Fibroblast of skin of right quadriceps (primary cell): ENCODE measurements at regions not wholly inside any gene's neighbourhood (a gene's known extent, or its start where the extent isn't known, plus 50 kb on each side); places are given as distances from the start of the nearest gene placed in this dataset.

Experiments
- DNase-seq: peaks from one replicate; pipeline ENCODE4 v3.0.0-alpha.2; 2013

GRCh38 chr4:147056940-147057610, 111.4 kb upstream of the TTC29 start:
- no peak for DNase-seq

GRCh38 chr4:147057611-147058190, 112.0 kb upstream of the TTC29 start:
- no peak for DNase-seq

GRCh38 chr4:147059064-147059731, 113.5 kb upstream of the TTC29 start:
- DNase-seq = no peak

GRCh38 chr4:147060151-147060931, 114.7 kb upstream of the TTC29 start:
- DNase-seq = peak; percentile 95

- DNase-seq = no peak
Observed at GRCh38 chr4:147064856-147065255, 119.2 kb upstream of the TTC29 start.

GRCh38 chr4:147068564-147068963, 122.9 kb upstream of the TTC29 start:
- no peak for DNase-seq

- DNase-seq = no peak
Observed at GRCh38 chr4:147071209-147071740, 125.6 kb upstream of the TTC29 start.

- DNase-seq = no peak
Observed at GRCh38 chr4:147076179-147076578, 130.5 kb upstream of the TTC29 start.

- no peak for DNase-seq
Observed at GRCh38 chr4:147076728-147077127, 131.1 kb upstream of the TTC29 start.

- no peak for DNase-seq
Observed at GRCh38 chr4:147078362-147078761, 132.7 kb upstream of the TTC29 start.

- no peak for DNase-seq
Observed at GRCh38 chr4:147078875-147079658, 133.4 kb upstream of the TTC29 start.

- no peak for DNase-seq
Observed at GRCh38 chr4:147084861-147085260, 139.2 kb upstream of the TTC29 start.

- peak; percentile 17 for DNase-seq
Observed at GRCh38 chr4:147085781-147086180, 140.1 kb upstream of the TTC29 start.

GRCh38 chr4:147088146-147088545, 142.5 kb upstream of the TTC29 start:
- peak; percentile 32 for DNase-seq

- no peak for DNase-seq
Observed at GRCh38 chr4:147090486-147090885, 144.8 kb upstream of the TTC29 start.

GRCh38 chr4:147093206-147093605, 147.5 kb upstream of the TTC29 start:
- no peak for DNase-seq

GRCh38 chr4:147094238-147094637, 148.6 kb upstream of the TTC29 start:
- no peak for DNase-seq

- peak; percentile 71 for DNase-seq
Observed at GRCh38 chr4:147096667-147097604, 151.3 kb upstream of the TTC29 start.

GRCh38 chr4:147101678-147102077, 156.0 kb upstream of the TTC29 start:
- no peak for DNase-seq

GRCh38 chr4:147102596-147102995, 156.9 kb upstream of the TTC29 start:
- no peak for DNase-seq

GRCh38 chr4:147103403-147103946, 157.8 kb upstream of the TTC29 start:
- DNase-seq = peak; percentile 95
